HepG2 (cell line): ENCODE measurements at regions not wholly inside any gene's neighbourhood (a gene's known extent, or its start where the extent isn't known, plus 50 kb on each side); places are given as distances from the start of the nearest gene placed in this dataset.

ENCODE experiments used
- ATAC-seq: fragments of 200-7000 bp; cut with Tn5 transposase; 3 replicates; pipeline ENCODE4 v1.9.1; 2020; ENCODE audit warnings: mild to moderate bottlenecking, moderate library complexity
- BruUV-seq: library from RNA; stranded (reverse); fragments of 400-500 nt; replicated peaks from 2 replicates; lab custom pipeline; 2021; lab: Mats Ljungman, UMichigan
- CTCF ChIA-PET: fragments of 300-600 bp; formaldehyde crosslinking; extraction: SDS; loops from one replicate; lab custom pipeline; 2021; ENCODE audit warnings: low total read pairs, inconsistent platforms, low intra/inter-chr PET ratio; lab: Yijun Ruan, JAX
- POLR2A ChIA-PET: fragments of 350-600 bp; sonication (Branson Sonifier 250); formaldehyde crosslinking; loops from one replicate; lab custom pipeline; 2020; ENCODE audit warnings: antibody characterized with exemption, inconsistent platforms; lab: Yijun Ruan, JAX
- DNase-seq: peaks from one replicate; pipeline ENCODE4 v3.0.0-alpha.2; 2015; ENCODE audit warnings: low spot score
- FAIRE-seq: peaks from 3 replicates; lab custom pipeline; 2011; peaks lifted over from hg19 to GRCh38; lab: Jason Lieb, UNC
- H2AFZ ChIP-seq: one replicate; pipeline ENCODE4 v1.6.1; 2011; ENCODE audit warnings: low read length, inconsistent platforms
- H3K27ac ChIP-seq: fragments of 300-600 bp; 3 replicates; pipeline ENCODE4 v1.8.0; 2011; ENCODE audit warnings: mixed run types, mild to moderate bottlenecking, mixed read lengths, low read length, inconsistent platforms; ENCODE audit not compliant: insufficient read depth; ENCODE audit errors: extremely low read length
- H3K27me3 ChIP-seq, 2 experiments: fragments of 200-600 bp in 1 of 2; 2 replicates in 1 of 2; 3 replicates in 1 of 2; pipeline versions ENCODE4 v1.6.0 to v1.8.0; 2011; ENCODE audit warnings: low read length in 2 of 2, mild to moderate bottlenecking in 2 of 2, moderate library complexity in 2 of 2, inconsistent platforms in 1 of 2; ENCODE audit not compliant: insufficient read depth in 2 of 2, control insufficient read depth in 1 of 2
- H3K36me3 ChIP-seq, 2 experiments: fragments of 200-600 bp in 1 of 2; replicated peaks in 1 of 2; 2 replicates in 1 of 2; 3 replicates in 1 of 2; pipeline versions ENCODE4 v1.5.1 to v1.8.0; 2011; ENCODE audit warnings: low read length in 2 of 2, inconsistent platforms in 1 of 2; ENCODE audit not compliant: insufficient read depth in 2 of 2, control insufficient read depth in 1 of 2
- H3K4me1 ChIP-seq: 2 replicates; pipeline ENCODE4 v1.5.1; 2012; ENCODE audit warnings: low read length, inconsistent platforms; ENCODE audit not compliant: insufficient read depth
- H3K4me2 ChIP-seq: 2 replicates; pipeline ENCODE4 v1.6.0; 2011; ENCODE audit warnings: low read depth, low read length, inconsistent platforms
- H3K4me3 ChIP-seq, 3 experiments: fragments of 200-600 bp in 1 of 3; sonication (generic), shearing (Covaris generic) in 1 of 3; replicated peaks in 1 of 3; 2 replicates each; pipeline ENCODE4 v1.5.1; 2011 to 2016; ENCODE audit warnings: low read length in 3 of 3, inconsistent platforms in 2 of 3, low read depth in 2 of 3, mild to moderate bottlenecking in 2 of 3, control low read depth in 1 of 3, mixed read lengths in 1 of 3; ENCODE audit not compliant: insufficient read depth in 1 of 3
- H3K79me2 ChIP-seq: one replicate; pipeline ENCODE4 v1.6.1; 2011; ENCODE audit warnings: low read length, inconsistent platforms; ENCODE audit not compliant: insufficient read depth
- H3K9ac ChIP-seq: 2 replicates; pipeline ENCODE4 v1.6.0; 2011; ENCODE audit warnings: mild to moderate bottlenecking, low read depth, low read length, inconsistent platforms; ENCODE audit not compliant: insufficient read depth
- H3K9me3 ChIP-seq: 2 replicates; pipeline ENCODE4 v1.5.1; 2012; ENCODE audit warnings: mild to moderate bottlenecking, low read length
- H4K20me1 ChIP-seq: 2 replicates; pipeline ENCODE4 v1.6.0; 2011; ENCODE audit warnings: inconsistent platforms, mild to moderate bottlenecking, low read length, moderate library complexity; ENCODE audit not compliant: insufficient read depth
- ELF3 ChIP-seq: IDR thresholded peaks from 2 replicates; pipeline ENCODE4 v1.6.1; 2016; ENCODE audit warnings: missing genetic modification reagents, missing compliant biosample characterization
- MZF1 ChIP-seq: sonication (generic); formaldehyde crosslinking; IDR thresholded peaks from 2 replicates; pipeline ENCODE4 v1.8.1; 2023; ENCODE audit warnings: mild to moderate bottlenecking, missing genetic modification reagents, borderline replicate concordance
- NR2C2 ChIP-seq: sonication (generic); formaldehyde crosslinking; IDR thresholded peaks from 2 replicates; pipeline ENCODE4 v1.4.0; 2020; ENCODE audit warnings: missing genetic modification reagents, mild to moderate bottlenecking, moderate library complexity, borderline replicate concordance
- STAT5B ChIP-seq: sonication (generic); formaldehyde crosslinking; IDR thresholded peaks from 2 replicates; pipeline ENCODE4 v1.4.0; 2020; ENCODE audit warnings: missing genetic modification reagents
- TBP ChIP-seq: sonication (generic); formaldehyde crosslinking; IDR thresholded peaks from 2 replicates; pipeline ENCODE4 v1.5.0; 2020; ENCODE audit warnings: missing genetic modification reagents
- TCF7 ChIP-seq: sonication (generic); IDR thresholded peaks from 2 replicates; pipeline ENCODE4 v1.6.1; 2016; ENCODE audit warnings: antibody characterized with exemption, low read depth
- ZNF317 ChIP-seq: sonication (generic); formaldehyde crosslinking; IDR thresholded peaks from 2 replicates; pipeline ENCODE4 v1.5.0; 2020; ENCODE audit warnings: mild to moderate bottlenecking, missing genetic modification reagents
- ZNF552 ChIP-seq: sonication (generic); formaldehyde crosslinking; IDR thresholded peaks from 2 replicates; pipeline ENCODE4 v1.9.0; 2022; ENCODE audit warnings: missing genetic modification reagents, mild to moderate bottlenecking, borderline replicate concordance
- WGBS: methylation state at CpG from one replicate; pipeline ENCODE4 v1.1.6; 2017; ENCODE audit warnings: low lambda C conversion rate; 5-methylcytosine and 5-hydroxymethylcytosine counted together
- in situ Hi-C: cut with HindIII; loops from 2 replicates; pipeline ENCODE4 v1.10.0; 2017; ENCODE audit warnings: low pct_unique_long_range_greater_than_20kb; ENCODE audit not compliant: extremely low pct_ligation_motif_present
- intact Hi-C: fragments of 100-400 bp; cut with micrococcal nuclease; formaldehyde crosslinking; loops from one replicate; pipeline ENCODE4 v1.10.0; 2022; ENCODE audit not compliant: unreplicated experiment
- TF ChIP-seq, protein P1 (sequence below): sonication (generic); formaldehyde crosslinking; IDR thresholded peaks from 2 replicates; pipeline ENCODE4 v1.5.1; 2020; ENCODE audit warnings: missing genetic modification reagents, mild to moderate bottlenecking, borderline replicate concordance

- TF ChIP-seq STAT5B (CRISPR knock-in tag) = no peak
- TF ChIP-seq TCF7 = no peak
- no peak for TF ChIP-seq ZNF552
- no peak for TF ChIP-seq ZNF317 (CRISPR knock-in tag)
- TF ChIP-seq MZF1 = no peak
These were observed 75.9 kb upstream of the EYA4 start (continued) for GRCh38 chr6:133165235-133165634.

DNA sequence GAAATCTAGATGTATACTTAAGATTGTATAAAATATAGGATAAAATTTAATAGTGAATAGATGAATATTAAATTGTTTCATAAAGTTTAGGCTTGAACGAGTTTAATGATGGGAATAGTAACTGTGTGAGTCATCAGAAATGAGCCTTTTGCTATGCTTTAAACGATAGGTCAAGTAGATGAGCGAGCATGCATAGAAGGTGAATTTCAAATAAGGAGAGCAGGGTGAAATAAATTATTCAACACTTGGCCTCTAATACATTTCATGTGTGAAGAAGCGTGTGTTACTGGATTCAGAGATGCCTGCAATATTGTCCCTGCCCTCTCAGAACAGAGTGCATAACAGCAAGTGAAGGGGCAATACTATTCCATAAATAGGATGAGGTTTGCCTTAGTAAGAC is 74.4 kb upstream of the EYA4 start:
- Histone ChIP-seq H3K9ac (no peak overlapping the region), H3K9me3 (no peaks in the 10 kb centered on the region), H3K79me2 (no peaks in the 10 kb centered on the region), H3K4me3 (no peak overlapping the region), H4K20me1 (no peaks in the 10 kb centered on the region), H3K27ac (no peak overlapping the region), H3K36me3 (no peaks in the 10 kb centered on the region), H3K27me3 (no peaks in the 10 kb centered on the region), H3K4me1 (no peaks in the 10 kb centered on the region), H3K4me2 (no peak overlapping the region), H2AFZ (no peak overlapping the region)
- DNase-seq (no peak), FAIRE-seq (no peak), ATAC-seq (no peak)
- no TSS peak for BruUV-seq
- TF ChIP-seq TBP = no peak
- TF ChIP-seq ELF3 (CRISPR knock-in tag) = no peak
- TF ChIP-seq NR2C2 (CRISPR knock-in tag) = no peak
- TF ChIP-seq, protein P1, sequence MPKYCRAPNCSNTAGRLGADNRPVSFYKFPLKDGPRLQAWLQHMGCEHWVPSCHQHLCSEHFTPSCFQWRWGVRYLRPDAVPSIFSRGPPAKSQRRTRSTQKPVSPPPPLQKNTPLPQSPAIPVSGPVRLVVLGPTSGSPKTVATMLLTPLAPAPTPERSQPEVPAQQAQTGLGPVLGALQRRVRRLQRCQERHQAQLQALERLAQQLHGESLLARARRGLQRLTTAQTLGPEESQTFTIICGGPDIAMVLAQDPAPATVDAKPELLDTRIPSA (CRISPR knock-in tag) = no peak
- ChIA-PET POLR2A (no interaction called here), CTCF (no interaction called here)
- intact Hi-C loops = no loop called here
- WGBS = 4% methylated on average over 4 of the region's 4 CpGs
- in situ Hi-C loops = no loop called here
